ENCODE measurements at regions not wholly inside any gene's neighbourhood (a gene's known extent, or its start where the extent isn't known, plus 50 kb on each side); places are given as distances from the start of the nearest gene placed in this dataset.

DNA sequence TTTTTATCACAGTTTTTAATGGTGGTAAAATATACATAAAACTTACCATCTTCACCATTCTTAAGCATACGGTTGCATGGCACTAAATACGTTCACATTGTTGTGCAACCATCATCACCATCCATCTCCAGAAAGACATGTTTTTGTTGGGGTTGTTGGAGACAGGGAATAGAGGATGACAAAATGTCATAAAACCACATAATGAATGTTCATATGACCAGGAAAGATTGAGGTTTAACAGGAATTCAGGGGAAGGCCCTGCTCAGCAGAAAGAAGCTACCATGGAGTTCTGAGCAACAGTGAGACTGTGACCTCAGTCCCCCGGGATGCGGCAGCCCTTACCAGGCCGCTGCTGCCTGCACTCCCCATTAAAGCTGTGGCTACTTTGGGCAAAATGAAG lies 63.9 kb upstream of the TRIM2 start:
- no peak for DNase-seq

GRCh38 chr4:153141238-153141637 lies 63.0 kb upstream of the TRIM2 start:
- no peak for DNase-seq

GRCh38 chr4:153142700-153143438 lies 61.4 kb upstream of the TRIM2 start:
- no peak for DNase-seq

DNA sequence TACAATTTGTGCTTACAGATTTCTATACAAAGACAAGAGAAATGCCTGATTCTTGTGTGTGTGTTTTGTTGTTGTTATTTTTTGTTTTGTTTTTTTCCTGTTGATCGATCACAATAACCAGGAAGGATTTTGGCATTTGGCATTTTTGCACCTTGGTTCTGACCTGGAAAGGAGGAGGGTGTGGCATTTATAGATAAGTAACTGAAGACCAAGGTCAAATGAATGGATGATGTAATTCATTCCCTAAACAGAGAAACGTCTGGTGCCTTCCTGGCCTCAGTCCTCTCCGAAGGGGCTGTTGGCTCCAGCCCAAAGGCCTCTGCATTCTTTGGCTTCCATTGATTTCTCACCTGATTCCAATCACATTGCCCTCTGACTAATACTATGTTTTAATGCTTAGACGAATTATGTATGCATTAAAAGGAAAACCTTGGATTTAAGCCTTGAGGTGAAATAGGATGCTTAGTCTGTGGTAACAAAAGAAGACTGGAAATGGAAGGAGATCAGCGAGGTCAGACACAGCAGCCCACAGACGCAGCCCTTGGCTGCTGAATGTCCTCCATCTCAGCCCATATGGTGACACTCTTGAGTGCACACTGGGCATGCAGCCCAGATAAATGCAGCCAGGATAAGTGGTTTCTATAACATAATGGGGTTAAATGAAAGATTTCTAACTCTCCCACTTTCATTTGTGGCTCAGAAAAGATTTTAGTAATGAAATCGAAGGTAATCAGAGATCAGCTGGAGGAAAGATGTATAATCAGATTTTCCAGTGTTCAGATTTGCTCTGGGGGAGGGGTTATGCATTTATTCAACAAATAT lies 60.5 kb upstream of the TRIM2 start:
- DNase-seq: no peak

- DNase-seq: no peak
Observed at GRCh38 chr4:153146031-153146430, 58.2 kb upstream of the TRIM2 start.

DNA sequence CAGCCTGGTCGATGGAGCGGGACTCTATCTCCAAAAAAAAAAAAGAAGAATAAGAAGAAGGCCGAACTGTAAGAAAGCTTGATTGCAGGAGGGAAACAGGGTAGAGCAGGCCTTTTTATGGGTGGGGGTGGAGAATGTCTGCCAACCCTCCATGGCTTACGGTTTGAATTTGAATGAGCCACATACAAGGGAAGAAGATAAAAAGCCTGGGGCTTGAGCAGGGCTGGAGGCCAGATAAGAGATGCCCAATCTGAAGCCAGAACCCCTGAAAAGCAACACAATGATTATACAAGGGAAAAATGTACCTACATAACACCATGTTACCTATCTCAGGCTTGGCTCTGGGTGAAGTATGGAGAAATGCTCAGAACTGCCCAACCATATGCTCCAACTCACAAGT lies 57.3 kb upstream of the TRIM2 start:
- DNase-seq: no peak

GRCh38 chr4:153148791-153149190 lies 55.5 kb upstream of the TRIM2 start:
- no peak for DNase-seq

DNA sequence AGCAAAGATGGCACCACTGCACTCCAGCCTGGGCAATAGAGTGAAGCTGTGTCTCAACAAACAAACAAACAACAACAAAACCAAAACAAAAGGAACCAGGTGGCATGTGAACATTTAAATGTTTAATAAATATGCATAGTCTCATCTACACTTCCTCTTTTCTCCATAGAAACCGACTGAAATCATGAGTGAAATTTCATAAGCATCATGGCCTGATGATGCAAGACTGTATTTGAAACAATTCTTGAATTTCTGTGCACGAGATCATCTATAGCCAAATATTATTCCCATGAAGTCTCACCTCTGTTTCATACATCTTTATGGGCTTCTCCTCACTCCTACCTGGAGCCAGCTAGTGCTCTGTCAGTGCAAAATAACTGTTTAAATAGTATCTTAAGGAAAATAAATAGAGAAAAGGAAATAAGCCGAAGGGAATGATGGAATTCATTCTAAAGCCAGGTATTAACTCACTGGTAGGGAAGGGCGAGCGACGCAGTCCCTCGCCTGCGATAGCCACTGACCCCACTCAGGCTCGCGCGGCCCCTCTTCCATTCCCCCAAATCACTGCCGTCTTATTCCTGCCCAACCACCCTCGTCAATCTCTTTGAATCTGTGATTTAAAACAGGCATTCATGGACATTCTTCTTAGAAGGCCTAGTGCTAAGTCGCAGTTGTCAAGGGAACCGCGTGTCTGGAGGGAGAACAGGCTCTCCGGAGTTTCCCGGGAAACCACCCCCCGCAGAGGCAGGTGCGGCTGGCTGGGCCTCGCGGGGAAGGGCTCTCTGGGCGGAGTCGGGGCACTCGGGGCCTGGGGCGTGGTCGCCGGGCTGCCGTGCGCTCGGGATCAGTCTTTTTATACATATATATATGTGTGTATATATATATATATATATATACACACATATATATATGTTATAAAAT lies 52.4 kb upstream of the TRIM2 start:
- no peak for DNase-seq

DNA sequence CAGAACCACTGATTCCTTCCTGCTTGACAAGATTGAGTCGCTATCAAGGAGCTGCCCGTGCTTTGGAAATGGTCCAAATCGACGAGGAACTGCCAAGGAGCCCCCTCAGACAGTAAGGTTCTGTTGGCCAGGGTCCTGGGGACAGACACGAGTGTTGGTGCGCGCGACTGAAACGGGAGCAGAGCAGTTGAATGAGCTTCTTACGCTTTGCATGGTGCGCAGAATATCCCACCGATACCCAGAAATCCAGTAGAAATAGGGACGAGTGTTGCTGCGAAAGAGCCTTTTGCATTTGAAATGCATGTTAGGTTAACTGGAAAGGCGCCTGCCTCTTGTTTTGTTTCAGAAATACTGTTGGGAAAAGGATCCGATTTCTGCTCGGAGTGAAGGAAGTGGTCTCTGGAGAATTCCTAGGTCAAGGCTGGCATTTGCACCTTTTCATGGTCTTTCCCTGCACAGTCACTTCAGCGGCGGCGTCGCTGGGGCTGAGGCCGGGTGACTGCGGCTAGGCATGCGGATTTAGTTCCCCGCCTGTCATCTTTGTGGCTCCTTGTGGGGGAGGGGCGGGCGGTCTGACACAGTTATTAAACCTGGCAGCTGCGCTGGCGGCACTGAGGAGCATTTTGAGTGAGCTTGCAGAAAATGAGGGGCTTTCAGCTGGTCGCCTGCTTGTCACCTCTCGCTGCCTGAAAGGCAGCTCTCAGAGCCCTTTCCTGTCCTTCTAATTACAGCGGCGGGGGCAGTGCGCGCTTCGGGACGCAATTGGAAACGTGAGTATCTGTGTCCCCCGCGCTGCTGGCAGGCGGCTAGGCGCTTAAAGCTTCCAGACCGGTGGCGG lies 51.5 kb upstream of the TRIM2 start:
- peak; percentile 10 for DNase-seq

DNA sequence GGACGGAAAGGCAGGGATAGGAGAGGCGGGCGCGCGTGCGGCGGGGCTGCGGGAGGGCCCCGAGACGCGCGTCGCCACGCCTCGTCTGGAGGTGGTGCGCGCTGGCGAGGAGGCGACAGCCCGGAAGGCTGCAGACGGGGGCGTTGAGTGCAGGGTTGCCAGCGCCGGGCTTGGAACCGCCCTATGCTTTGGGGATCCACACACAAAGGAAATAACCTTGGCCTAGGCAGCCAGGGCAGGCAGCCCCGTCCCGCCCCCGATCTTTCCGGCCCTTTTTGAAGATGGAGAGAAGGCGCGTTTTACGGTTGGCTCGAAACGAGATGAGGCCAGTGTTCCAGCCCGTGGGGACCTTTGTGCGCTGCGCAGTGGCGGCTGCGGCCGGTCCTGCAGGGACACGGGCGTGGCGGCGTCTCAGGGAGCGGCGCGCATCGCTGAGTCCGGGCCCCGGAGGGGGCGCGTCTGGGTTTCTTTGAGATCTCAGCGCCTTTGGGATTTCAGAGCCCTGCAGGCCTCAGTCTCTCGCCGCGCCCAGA lies 50.8 kb upstream of the TRIM2 start:
- DNase-seq: peak; percentile 20

GRCh38 chr4:153154007-153154975 lies 50.0 kb upstream of the TRIM2 start:
- DNase-seq: no peak
